ENCODE measurements at regions not wholly inside any gene's neighbourhood (a gene's known extent, or its start where the extent isn't known, plus 50 kb on each side); places are given as distances from the start of the nearest gene placed in this dataset.

- TF ChIP-seq CTCF (conservative IDR thresholded peaks at IDR 0.05 in 1 of 2, IDR thresholded peaks at IDR 0.05 in 1 of 2; ENCODE audit: extremely low read depth in 1 of 2, insufficient read depth in 1 of 2, low read depth in 1 of 2, low read length in 2 of 2) (no peak), EZH2 (IDR thresholded peaks at IDR 0.05; ENCODE audit: borderline replicate concordance, low read length) (no peak)
Observed at GRCh38 chr16:20216591-20217217, 110.6 kb downstream of the GP2 start.
